Stimulated activated CD8-positive, alpha-beta memory T cell treated with anti-CD3 and anti-CD28 coated beads, Interleukin-7, amount 100 ng/mL, for 4 hours (primary cell): ENCODE measurements at regions not wholly inside any gene's neighbourhood (a gene's known extent, or its start where the extent isn't known, plus 50 kb on each side); places are given as distances from the start of the nearest gene placed in this dataset.
"Not testable (repeated sequence)": the region's sequence is repeated elsewhere in the genome, so short reads cannot be mapped to it uniquely, and the experiment has no call there.

ENCODE experiments used
- DNase-seq, 2 donors: peaks; one replicate each; pipeline ENCODE4 v3.0.0-alpha.2; 2020; ENCODE audit warnings: low read depth in 2 of 2

- DNase-seq, result not testable (repeated sequence)
These were observed 663.9 kb downstream of the LMO4 start for GRCh38 chr1:87992536-87992935.

- DNase-seq, result no peak
These were observed 664.4 kb downstream of the LMO4 start for GRCh38 chr1:87993051-87993450.

- no peak for DNase-seq
These were observed 671.2 kb downstream of the LMO4 start for GRCh38 chr1:87999852-88000251.

- no peak for DNase-seq
These were observed 672.8 kb downstream of the LMO4 start for GRCh38 chr1:88001460-88001859.

GRCh38 chr1:88003255-88003654, 674.6 kb downstream of the LMO4 start:
- DNase-seq, result no peak

GRCh38 chr1:88009916-88010315, 674.2 kb upstream of the PKN2 start:
- DNase-seq, result no peak

GRCh38 chr1:88013485-88013884, 670.6 kb upstream of the PKN2 start:
- DNase-seq, result no peak

- no peak for DNase-seq
These were observed 669.9 kb upstream of the PKN2 start for GRCh38 chr1:88014131-88014530.

- no peak for DNase-seq
These were observed 667.1 kb upstream of the PKN2 start for GRCh38 chr1:88016947-88017346.

- DNase-seq, result no peak
These were observed 662.5 kb upstream of the PKN2 start for GRCh38 chr1:88021529-88021928.

- DNase-seq, result no peak
These were observed 661.6 kb upstream of the PKN2 start for GRCh38 chr1:88022516-88022915.

- DNase-seq, result no peak
These were observed 654.9 kb upstream of the PKN2 start for GRCh38 chr1:88029142-88029541.

GRCh38 chr1:88029899-88030298, 654.2 kb upstream of the PKN2 start:
- DNase-seq, result no peak

GRCh38 chr1:88035578-88035977, 648.5 kb upstream of the PKN2 start:
- no peak for DNase-seq

- DNase-seq, result no peak
These were observed 647.6 kb upstream of the PKN2 start for GRCh38 chr1:88036345-88037014.

- no peak for DNase-seq
These were observed 644.8 kb upstream of the PKN2 start for GRCh38 chr1:88039240-88039639.

- DNase-seq, result no peak
These were observed 640.2 kb upstream of the PKN2 start for GRCh38 chr1:88043834-88044233.

- no peak for DNase-seq
These were observed 631.9 kb upstream of the PKN2 start for GRCh38 chr1:88052167-88052566.

- no peak for DNase-seq
These were observed 631.0 kb upstream of the PKN2 start for GRCh38 chr1:88053065-88053464.

GRCh38 chr1:88056881-88057280, 627.2 kb upstream of the PKN2 start:
- DNase-seq, result no peak

- DNase-seq, result no peak
These were observed 625.9 kb upstream of the PKN2 start for GRCh38 chr1:88058205-88058604.

GRCh38 chr1:88060112-88060673, 623.9 kb upstream of the PKN2 start:
- no peak for DNase-seq

- DNase-seq, result no peak
These were observed 623.2 kb upstream of the PKN2 start for GRCh38 chr1:88060750-88061491.
